GM12891 (cell line): ENCODE measurements at regions not wholly inside any gene's neighbourhood (a gene's known extent, or its start where the extent isn't known, plus 50 kb on each side); places are given as distances from the start of the nearest gene placed in this dataset.

ENCODE experiments used
- POLR2A ChIP-seq: IDR thresholded peaks from 2 replicates; pipeline ENCODE4 v1.6.1; 2011; ENCODE audit warnings: low read depth, low read length, control low read depth
- POLR2AphosphoS5 ChIP-seq: IDR thresholded peaks from 2 replicates; pipeline ENCODE4 v1.6.1; 2011; ENCODE audit warnings: low read depth, low read length, control low read depth
- TAF1 ChIP-seq: IDR thresholded peaks from 2 replicates; pipeline ENCODE4 v1.6.1; 2011; ENCODE audit warnings: low read depth, low read length, control low read depth

DNA sequence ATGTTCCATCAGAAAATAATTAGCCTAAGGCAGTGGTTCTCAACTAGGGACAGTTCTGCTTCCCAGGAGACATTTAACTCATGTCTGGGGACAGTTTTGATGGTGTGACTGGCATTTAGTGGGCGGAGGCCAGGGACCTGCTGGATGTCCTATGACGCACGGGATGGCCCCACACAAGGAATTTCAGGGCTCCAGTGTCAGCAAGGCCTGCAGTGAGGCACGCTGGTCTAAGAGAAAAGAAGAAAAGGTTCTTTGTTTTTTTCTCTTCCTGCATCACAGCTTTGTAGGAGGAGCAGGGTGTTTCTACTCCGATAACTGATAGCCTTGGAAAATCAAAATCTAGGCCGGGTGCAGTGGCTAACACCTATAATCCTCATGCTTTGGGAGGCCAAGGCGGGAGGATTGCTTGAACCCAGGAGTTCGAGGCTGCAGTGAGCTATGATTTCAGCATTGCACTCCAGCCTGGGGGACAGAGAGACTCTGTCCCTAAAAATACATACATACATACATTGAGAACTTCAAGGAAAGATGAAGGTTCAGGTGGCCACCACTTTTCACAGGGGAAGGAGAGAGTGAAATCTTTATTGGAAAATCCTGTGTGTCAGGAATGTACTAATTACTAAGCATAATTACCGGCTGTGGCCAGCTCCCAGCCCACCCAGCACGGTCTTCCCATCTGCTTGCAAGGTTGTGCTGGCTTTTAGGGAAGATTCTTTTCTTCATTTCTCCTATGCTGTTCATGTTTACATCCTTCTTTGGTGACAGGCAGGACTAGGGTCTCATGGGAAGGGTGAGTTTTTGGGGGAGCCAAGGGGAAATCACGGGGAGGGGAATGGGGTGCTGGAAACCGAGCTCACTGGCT is 150.4 kb downstream of the ACTR3B start:
- TF ChIP-seq TAF1 = no peak
- TF ChIP-seq POLR2A = no peak
- no peak for TF ChIP-seq POLR2AphosphoS5
